Liver (tissue), 8 donors: ENCODE measurements at regions not wholly inside any gene's neighbourhood (a gene's known extent, or its start where the extent isn't known, plus 50 kb on each side); places are given as distances from the start of the nearest gene placed in this dataset.

Experiments used
- DNase-seq: peaks from one replicate; pipeline ENCODE4 v3.0.0-alpha.2; 2017; ENCODE audit warnings: low spot score
- H3K27ac ChIP-seq, 2 donors: one replicate each; pipeline ENCODE4 v1.7.0; 2013; ENCODE audit warnings: inconsistent platforms in 2 of 2, low read length in 2 of 2, control low read depth in 1 of 2, low read depth in 1 of 2, mild to moderate bottlenecking in 1 of 2
- H3K27me3 ChIP-seq, 4 donors: one replicate each; pipeline versions ENCODE4 v1.6.1 to v1.7.0; 2013; ENCODE audit warnings: low read length in 3 of 4, inconsistent platforms in 1 of 4, mild to moderate bottlenecking in 1 of 4, moderate library complexity in 1 of 4; ENCODE audit not compliant: control insufficient read depth in 4 of 4, insufficient read depth in 4 of 4
- H3K36me3 ChIP-seq, 4 donors: one replicate each; pipeline versions ENCODE4 v1.6.1 to v1.7.0; 2013; ENCODE audit warnings: low read length in 3 of 4, mild to moderate bottlenecking in 3 of 4, low read depth in 1 of 4, moderate library complexity in 1 of 4; ENCODE audit not compliant: control insufficient read depth in 4 of 4, insufficient read depth in 3 of 4
- H3K4me1 ChIP-seq, 4 donors: one replicate each; pipeline versions ENCODE4 v1.6.1 to v1.7.0; 2013; ENCODE audit warnings: low read length in 3 of 4, mild to moderate bottlenecking in 3 of 4, moderate library complexity in 1 of 4; ENCODE audit not compliant: control insufficient read depth in 4 of 4, insufficient read depth in 4 of 4
- H3K4me3 ChIP-seq, 3 donors: one replicate each; pipeline versions ENCODE4 v1.6.1 to v1.7.0; 2013; ENCODE audit warnings: low read length in 3 of 3, control low read depth in 1 of 3, low read depth in 1 of 3, mild to moderate bottlenecking in 1 of 3
- H3K9ac ChIP-seq, 2 donors: one replicate each; pipeline ENCODE4 v1.7.0; 2013; ENCODE audit warnings: low read length in 2 of 2, mild to moderate bottlenecking in 2 of 2, moderate library complexity in 2 of 2, control low read depth in 1 of 2, low read depth in 1 of 2
- H3K9me3 ChIP-seq, 4 donors: one replicate each; pipeline versions ENCODE4 v1.6.1 to v1.7.0; 2013; ENCODE audit warnings: low read length in 3 of 4; ENCODE audit not compliant: control insufficient read depth in 4 of 4
- EGR1 ChIP-seq, 2 donors: IDR thresholded peaks; 2 replicates each; pipeline ENCODE4 v1.6.1; 2016 to 2018; ENCODE audit warnings: antibody characterized with exemption in 2 of 2, low read depth in 2 of 2
- FOXA1 ChIP-seq: IDR thresholded peaks from 2 replicates; pipeline ENCODE4 v1.6.1; 2016; ENCODE audit warnings: antibody characterized with exemption
- FOXA2 ChIP-seq: IDR thresholded peaks from 2 replicates; pipeline ENCODE4 v1.6.1; 2016; ENCODE audit warnings: antibody characterized with exemption
- GABPA ChIP-seq, 2 donors: IDR thresholded peaks in 1 of 2; conservative IDR thresholded peaks in 1 of 2; 2 replicates each; pipeline ENCODE4 v1.6.1; 2016; ENCODE audit warnings: antibody characterized with exemption in 2 of 2, mild to moderate bottlenecking in 1 of 2, moderate library complexity in 1 of 2
- HNF4A ChIP-seq, 2 donors: conservative IDR thresholded peaks; 2 replicates each; pipeline ENCODE4 v1.6.1; 2016; ENCODE audit warnings: antibody characterized with exemption in 2 of 2, mild to moderate bottlenecking in 2 of 2
- HNF4G ChIP-seq: IDR thresholded peaks from 2 replicates; pipeline ENCODE4 v1.6.1; 2016; ENCODE audit warnings: antibody characterized with exemption
- JUND ChIP-seq, 2 donors: IDR thresholded peaks; 2 replicates each; pipeline ENCODE4 v1.6.1; 2016; ENCODE audit warnings: antibody characterized with exemption in 2 of 2
- NR2F2 ChIP-seq: IDR thresholded peaks from 2 replicates; pipeline ENCODE4 v1.6.1; 2016; ENCODE audit warnings: antibody characterized with exemption
- RAD21 ChIP-seq, 2 donors: IDR thresholded peaks; 2 replicates each; pipeline ENCODE4 v1.6.1; 2016; ENCODE audit warnings: antibody characterized with exemption in 2 of 2, mild to moderate bottlenecking in 2 of 2
- RXRA ChIP-seq, 2 donors: IDR thresholded peaks; 2 replicates each; pipeline ENCODE4 v1.6.1; 2017 to 2018; ENCODE audit warnings: antibody characterized with exemption in 2 of 2, mild to moderate bottlenecking in 1 of 2
- SP1 ChIP-seq: IDR thresholded peaks from 2 replicates; pipeline ENCODE4 v1.6.1; 2018; ENCODE audit warnings: antibody characterized with exemption, mild to moderate bottlenecking
- TAF1 ChIP-seq: conservative IDR thresholded peaks from 2 replicates; pipeline ENCODE4 v1.6.1; 2016; ENCODE audit warnings: antibody characterized with exemption, mild to moderate bottlenecking
- YY1 ChIP-seq: IDR thresholded peaks from 2 replicates; pipeline ENCODE4 v1.6.1; 2016; ENCODE audit warnings: antibody characterized with exemption, mild to moderate bottlenecking
- ZBTB33 ChIP-seq: IDR thresholded peaks from 2 replicates; pipeline ENCODE4 v1.6.1; 2016; ENCODE audit warnings: antibody characterized with exemption
- WGBS: extraction: QIAGEN DNeasy Blood & Tissue Kit; methylation state at CpG from one replicate; pipeline ENCODE4 v1.1.7; 2013; 5-methylcytosine and 5-hydroxymethylcytosine counted together
- TF ChIP-seq, protein P1 (sequence below): IDR thresholded peaks from 2 replicates; pipeline ENCODE4 v1.6.1; 2016; ENCODE audit warnings: antibody characterized with exemption
- TF ChIP-seq, protein P2 (sequence below): IDR thresholded peaks from 2 replicates; pipeline ENCODE4 v1.6.1; 2016; ENCODE audit warnings: antibody characterized with exemption, mild to moderate bottlenecking
- TF ChIP-seq, protein P3 (sequence below): fragments of 150-350 bp; IDR thresholded peaks from 2 replicates; pipeline ENCODE4 v1.5.1; 2017; ENCODE audit warnings: improper control_type of control experiment, low read depth, low read length; ENCODE audit not compliant: missing input control
- TF ChIP-seq, protein P4 (sequence below): IDR thresholded peaks from 2 replicates; pipeline ENCODE4 v1.6.1; 2016; ENCODE audit warnings: antibody characterized with exemption
- donor health status: healthy.
- donor health status: healthy.
- donor health status: healthy.
- donor health status: healthy.
- donor health status: healthy.

DNA sequence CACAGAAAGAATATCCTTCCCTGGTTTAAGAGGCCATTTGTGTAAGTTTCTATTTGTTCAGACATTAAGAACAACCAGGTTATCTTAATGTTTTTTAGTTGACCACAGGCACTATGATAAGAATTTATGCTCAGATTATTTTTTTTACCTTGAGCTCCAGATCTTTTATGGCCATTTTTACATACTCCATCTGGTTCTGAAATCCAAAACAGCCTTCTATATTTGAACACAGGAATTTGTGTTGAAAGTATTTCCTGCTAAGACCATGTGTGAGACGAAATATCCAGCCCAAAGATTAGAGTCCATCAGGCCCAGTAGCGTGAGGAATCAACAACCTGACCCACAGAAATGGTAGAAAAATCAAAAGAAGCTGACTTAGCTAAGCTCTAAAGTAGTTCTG is 569.9 kb upstream of the FAT3 start:
- Histone ChIP-seq H3K4me1 (peaks cover 2 to 17% (median 11%) of the 10 kb centered on the region in 4 donors), H3K27ac (no peak overlapping the region), H3K4me3 (no peak overlapping the region), H3K36me3 (no peaks in the 10 kb centered on the region), H3K9ac (no peak overlapping the region), H3K27me3 (no peaks in the 10 kb centered on the region), H3K9me3 (no peaks in the 10 kb centered on the region)
- DNase-seq: no peak
- TF ChIP-seq HNF4G (no peak), GABPA (IDR thresholded peaks at IDR 0.05 in 1 of 2, conservative IDR thresholded peaks at IDR 0.05 in 1 of 2) (no peak), NR2F2 (no peak), HNF4A (conservative IDR thresholded peaks at IDR 0.05) (no peak), EGR1 (IDR thresholded peaks at IDR 0.05; ENCODE audit: low read depth in 2 of 2) (no peak), ZBTB33 (no peak)
- 70% methylated on average over 2 of the region's 2 CpGs for WGBS

GRCh38 chr11:91653079-91653754 is 571.4 kb upstream of the FAT3 start:
- H3K9me3 ChIP-seq: no peaks in the 10 kb centered on the region
- DNase-seq: no peak
- WGBS: 81% methylated on average over 2 of the region's 2 CpGs

More at GRCh38 chr11:91653079-91653754, 571.4 kb upstream of the FAT3 start:
- Histone ChIP-seq H3K36me3 (no peaks in the 10 kb centered on the region), H3K4me1 (peaks cover 2 to 17% (median 11%) of the 10 kb centered on the region in 4 donors), H3K27ac (no peak overlapping the region), H3K27me3 (no peaks in the 10 kb centered on the region), H3K9ac (no peak overlapping the region), H3K4me3 (no peak overlapping the region)
- TF ChIP-seq HNF4A (conservative IDR thresholded peaks at IDR 0.05) (no peak), GABPA (IDR thresholded peaks at IDR 0.05 in 1 of 2, conservative IDR thresholded peaks at IDR 0.05 in 1 of 2) (no peak), TAF1 (no peak), RXRA (IDR thresholded peaks at IDR 0.05) (no peak), FOXA1 (no peak), HNF4G (no peak), NR2F2 (no peak), RAD21 (IDR thresholded peaks at IDR 0.05) (no peak), SP1 (no peak), JUND (IDR thresholded peaks at IDR 0.05) (no peak), YY1 (no peak), FOXA2 (no peak), ZBTB33 (no peak), EGR1 (IDR thresholded peaks at IDR 0.05; ENCODE audit: low read depth in 2 of 2) (no peak)
- TF ChIP-seq, protein P1, sequence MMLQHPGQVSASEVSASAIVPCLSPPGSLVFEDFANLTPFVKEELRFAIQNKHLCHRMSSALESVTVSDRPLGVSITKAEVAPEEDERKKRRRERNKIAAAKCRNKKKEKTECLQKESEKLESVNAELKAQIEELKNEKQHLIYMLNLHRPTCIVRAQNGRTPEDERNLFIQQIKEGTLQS: no peak
- TF ChIP-seq, protein P2, sequence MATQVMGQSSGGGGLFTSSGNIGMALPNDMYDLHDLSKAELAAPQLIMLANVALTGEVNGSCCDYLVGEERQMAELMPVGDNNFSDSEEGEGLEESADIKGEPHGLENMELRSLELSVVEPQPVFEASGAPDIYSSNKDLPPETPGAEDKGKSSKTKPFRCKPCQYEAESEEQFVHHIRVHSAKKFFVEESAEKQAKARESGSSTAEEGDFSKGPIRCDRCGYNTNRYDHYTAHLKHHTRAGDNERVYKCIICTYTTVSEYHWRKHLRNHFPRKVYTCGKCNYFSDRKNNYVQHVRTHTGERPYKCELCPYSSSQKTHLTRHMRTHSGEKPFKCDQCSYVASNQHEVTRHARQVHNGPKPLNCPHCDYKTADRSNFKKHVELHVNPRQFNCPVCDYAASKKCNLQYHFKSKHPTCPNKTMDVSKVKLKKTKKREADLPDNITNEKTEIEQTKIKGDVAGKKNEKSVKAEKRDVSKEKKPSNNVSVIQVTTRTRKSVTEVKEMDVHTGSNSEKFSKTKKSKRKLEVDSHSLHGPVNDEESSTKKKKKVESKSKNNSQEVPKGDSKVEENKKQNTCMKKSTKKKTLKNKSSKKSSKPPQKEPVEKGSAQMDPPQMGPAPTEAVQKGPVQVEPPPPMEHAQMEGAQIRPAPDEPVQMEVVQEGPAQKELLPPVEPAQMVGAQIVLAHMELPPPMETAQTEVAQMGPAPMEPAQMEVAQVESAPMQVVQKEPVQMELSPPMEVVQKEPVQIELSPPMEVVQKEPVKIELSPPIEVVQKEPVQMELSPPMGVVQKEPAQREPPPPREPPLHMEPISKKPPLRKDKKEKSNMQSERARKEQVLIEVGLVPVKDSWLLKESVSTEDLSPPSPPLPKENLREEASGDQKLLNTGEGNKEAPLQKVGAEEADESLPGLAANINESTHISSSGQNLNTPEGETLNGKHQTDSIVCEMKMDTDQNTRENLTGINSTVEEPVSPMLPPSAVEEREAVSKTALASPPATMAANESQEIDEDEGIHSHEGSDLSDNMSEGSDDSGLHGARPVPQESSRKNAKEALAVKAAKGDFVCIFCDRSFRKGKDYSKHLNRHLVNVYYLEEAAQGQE: no peak
- TF ChIP-seq, protein P3, sequence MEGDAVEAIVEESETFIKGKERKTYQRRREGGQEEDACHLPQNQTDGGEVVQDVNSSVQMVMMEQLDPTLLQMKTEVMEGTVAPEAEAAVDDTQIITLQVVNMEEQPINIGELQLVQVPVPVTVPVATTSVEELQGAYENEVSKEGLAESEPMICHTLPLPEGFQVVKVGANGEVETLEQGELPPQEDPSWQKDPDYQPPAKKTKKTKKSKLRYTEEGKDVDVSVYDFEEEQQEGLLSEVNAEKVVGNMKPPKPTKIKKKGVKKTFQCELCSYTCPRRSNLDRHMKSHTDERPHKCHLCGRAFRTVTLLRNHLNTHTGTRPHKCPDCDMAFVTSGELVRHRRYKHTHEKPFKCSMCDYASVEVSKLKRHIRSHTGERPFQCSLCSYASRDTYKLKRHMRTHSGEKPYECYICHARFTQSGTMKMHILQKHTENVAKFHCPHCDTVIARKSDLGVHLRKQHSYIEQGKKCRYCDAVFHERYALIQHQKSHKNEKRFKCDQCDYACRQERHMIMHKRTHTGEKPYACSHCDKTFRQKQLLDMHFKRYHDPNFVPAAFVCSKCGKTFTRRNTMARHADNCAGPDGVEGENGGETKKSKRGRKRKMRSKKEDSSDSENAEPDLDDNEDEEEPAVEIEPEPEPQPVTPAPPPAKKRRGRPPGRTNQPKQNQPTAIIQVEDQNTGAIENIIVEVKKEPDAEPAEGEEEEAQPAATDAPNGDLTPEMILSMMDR: no peak
- TF ChIP-seq, protein P4, sequence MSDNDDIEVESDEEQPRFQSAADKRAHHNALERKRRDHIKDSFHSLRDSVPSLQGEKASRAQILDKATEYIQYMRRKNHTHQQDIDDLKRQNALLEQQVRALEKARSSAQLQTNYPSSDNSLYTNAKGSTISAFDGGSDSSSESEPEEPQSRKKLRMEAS: no peak
